ENCODE measurements at regions not wholly inside any gene's neighbourhood (a gene's known extent, or its start where the extent isn't known, plus 50 kb on each side); places are given as distances from the start of the nearest gene placed in this dataset.

GRCh38 chr2:221641181-221641871 is 69.2 kb upstream of the EPHA4 start:
- no peaks in the 10 kb centered on the region for H3K9me3 ChIP-seq
- H3K4me3 ChIP-seq (ENCODE audit: low read depth in 1 of 2, low read length in 1 of 2), result no peak overlapping the region
- no peak overlapping the region for H3K27ac ChIP-seq
- H3K4me1 ChIP-seq (ENCODE audit: control insufficient read depth in 1 of 2, insufficient read depth in 1 of 2, low read depth in 1 of 2, low read length in 1 of 2), result no peaks in the 10 kb centered on the region
- no peaks in the 10 kb centered on the region for H3K27me3 ChIP-seq
- TF ChIP-seq, protein P1, sequence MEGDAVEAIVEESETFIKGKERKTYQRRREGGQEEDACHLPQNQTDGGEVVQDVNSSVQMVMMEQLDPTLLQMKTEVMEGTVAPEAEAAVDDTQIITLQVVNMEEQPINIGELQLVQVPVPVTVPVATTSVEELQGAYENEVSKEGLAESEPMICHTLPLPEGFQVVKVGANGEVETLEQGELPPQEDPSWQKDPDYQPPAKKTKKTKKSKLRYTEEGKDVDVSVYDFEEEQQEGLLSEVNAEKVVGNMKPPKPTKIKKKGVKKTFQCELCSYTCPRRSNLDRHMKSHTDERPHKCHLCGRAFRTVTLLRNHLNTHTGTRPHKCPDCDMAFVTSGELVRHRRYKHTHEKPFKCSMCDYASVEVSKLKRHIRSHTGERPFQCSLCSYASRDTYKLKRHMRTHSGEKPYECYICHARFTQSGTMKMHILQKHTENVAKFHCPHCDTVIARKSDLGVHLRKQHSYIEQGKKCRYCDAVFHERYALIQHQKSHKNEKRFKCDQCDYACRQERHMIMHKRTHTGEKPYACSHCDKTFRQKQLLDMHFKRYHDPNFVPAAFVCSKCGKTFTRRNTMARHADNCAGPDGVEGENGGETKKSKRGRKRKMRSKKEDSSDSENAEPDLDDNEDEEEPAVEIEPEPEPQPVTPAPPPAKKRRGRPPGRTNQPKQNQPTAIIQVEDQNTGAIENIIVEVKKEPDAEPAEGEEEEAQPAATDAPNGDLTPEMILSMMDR (IDR thresholded peaks at IDR 0.05), result no peak
- no peaks in the 10 kb centered on the region for H3K36me3 ChIP-seq

DNA sequence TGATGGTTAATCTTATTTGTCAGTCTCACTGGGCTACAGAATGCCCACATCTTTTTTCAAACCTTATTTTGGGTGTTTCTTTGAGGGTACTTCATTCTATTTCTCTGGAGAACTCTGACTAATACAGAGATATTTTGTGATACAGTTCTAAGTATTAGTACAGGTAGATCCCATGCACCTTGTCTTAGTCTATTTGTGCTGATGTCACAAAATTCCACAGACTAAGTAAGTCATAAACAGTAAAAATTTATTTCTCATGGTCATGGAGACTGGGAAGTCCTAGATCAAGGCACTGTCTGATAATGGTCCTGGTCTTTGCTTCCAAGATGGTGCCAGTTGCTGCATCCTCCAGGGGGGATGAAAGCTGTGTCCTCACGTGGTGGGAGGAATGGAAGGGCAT is 68.6 kb upstream of the EPHA4 start:
- H3K4me3 ChIP-seq (ENCODE audit: low read depth in 1 of 2, low read length in 1 of 2), result no peak overlapping the region
- H3K9me3 ChIP-seq, result no peaks in the 10 kb centered on the region
- no peaks in the 10 kb centered on the region for H3K4me1 ChIP-seq (ENCODE audit: control insufficient read depth in 1 of 2, insufficient read depth in 1 of 2, low read depth in 1 of 2, low read length in 1 of 2)
- no peaks in the 10 kb centered on the region for H3K36me3 ChIP-seq
- H3K27ac ChIP-seq, result no peak overlapping the region
- H3K27me3 ChIP-seq, result no peaks in the 10 kb centered on the region
- TF ChIP-seq, protein P1 (IDR thresholded peaks at IDR 0.05), result no peak

- Histone ChIP-seq H3K36me3 (no peaks in the 10 kb centered on the region), H3K9me3 (no peaks in the 10 kb centered on the region), H3K27me3 (no peaks in the 10 kb centered on the region), H3K4me1 (ENCODE audit: control insufficient read depth in 1 of 2, insufficient read depth in 1 of 2, low read depth in 1 of 2, low read length in 1 of 2) (no peaks in the 10 kb centered on the region), H3K4me3 (ENCODE audit: low read depth in 1 of 2, low read length in 1 of 2) (no peak overlapping the region), H3K27ac (no peak overlapping the region)
- TF ChIP-seq, protein P1 (IDR thresholded peaks at IDR 0.05), result no peak
Measured at GRCh38 chr2:221637851-221638250, 65.7 kb upstream of the EPHA4 start.

DNA sequence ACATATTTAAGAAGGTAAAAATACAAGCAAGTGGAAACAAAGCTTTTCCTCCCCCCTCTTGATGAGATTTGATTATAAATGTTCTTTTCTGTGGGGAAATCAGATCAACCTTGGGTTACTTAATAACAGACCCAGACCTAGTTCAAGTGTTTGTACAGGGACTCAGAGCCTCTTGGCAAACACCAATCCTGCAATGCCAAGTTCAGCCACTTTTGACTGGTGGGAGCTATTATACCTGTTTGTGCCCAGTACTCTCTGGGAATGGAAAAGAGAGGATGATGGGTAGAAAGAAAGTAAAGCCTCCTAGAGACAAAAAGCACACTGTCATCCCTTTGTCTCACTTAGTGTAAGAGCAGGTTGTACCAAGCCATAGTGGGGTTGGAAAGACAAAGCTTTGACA is 63.8 kb upstream of the EPHA4 start:
- Histone ChIP-seq H3K36me3 (no peaks in the 10 kb centered on the region), H3K27ac (no peak overlapping the region), H3K4me1 (ENCODE audit: control insufficient read depth in 1 of 2, insufficient read depth in 1 of 2, low read depth in 1 of 2, low read length in 1 of 2) (no peaks in the 10 kb centered on the region), H3K27me3 (no peaks in the 10 kb centered on the region), H3K4me3 (ENCODE audit: low read depth in 1 of 2, low read length in 1 of 2) (no peak overlapping the region), H3K9me3 (no peaks in the 10 kb centered on the region)
- TF ChIP-seq, protein P1 (IDR thresholded peaks at IDR 0.05), result no peak

GRCh38 chr2:221629468-221629867 is 57.4 kb upstream of the EPHA4 start:
- Histone ChIP-seq H3K9me3 (no peaks in the 10 kb centered on the region), H3K36me3 (no peaks in the 10 kb centered on the region), H3K27ac (no peak overlapping the region), H3K27me3 (no peaks in the 10 kb centered on the region), H3K4me3 (ENCODE audit: low read depth in 1 of 2, low read length in 1 of 2) (no peak overlapping the region), H3K4me1 (ENCODE audit: control insufficient read depth in 1 of 2, insufficient read depth in 1 of 2, low read depth in 1 of 2, low read length in 1 of 2) (no peaks in the 10 kb centered on the region)
- TF ChIP-seq, protein P1 (IDR thresholded peaks at IDR 0.05), result no peak

Measured in neutrophil (primary cell).